Testis (tissue), 2 donors: ENCODE measurements at regions not wholly inside any gene's neighbourhood (a gene's known extent, or its start where the extent isn't known, plus 50 kb on each side); places are given as distances from the start of the nearest gene placed in this dataset.

Experiments used
- POLR2A ChIP-seq: fragments of 450-650 bp; IDR thresholded peaks from one replicate; pipeline ENCODE4 v1.6.1; 2017; ENCODE audit warnings: antibody characterized with exemption, mild to moderate bottlenecking, moderate library complexity
- TF ChIP-seq, protein P1 (sequence below), 3 experiments: fragments of 450-650 bp in 2 of 3; fragments of 200-600 bp in 1 of 3; sonication (generic) in 1 of 3; IDR thresholded peaks; one replicate each; pipeline ENCODE4 v1.5.1; 2016 to 2019; ENCODE audit warnings: antibody characterized with exemption in 3 of 3, mild to moderate bottlenecking in 2 of 3, moderate library complexity in 1 of 3

DNA sequence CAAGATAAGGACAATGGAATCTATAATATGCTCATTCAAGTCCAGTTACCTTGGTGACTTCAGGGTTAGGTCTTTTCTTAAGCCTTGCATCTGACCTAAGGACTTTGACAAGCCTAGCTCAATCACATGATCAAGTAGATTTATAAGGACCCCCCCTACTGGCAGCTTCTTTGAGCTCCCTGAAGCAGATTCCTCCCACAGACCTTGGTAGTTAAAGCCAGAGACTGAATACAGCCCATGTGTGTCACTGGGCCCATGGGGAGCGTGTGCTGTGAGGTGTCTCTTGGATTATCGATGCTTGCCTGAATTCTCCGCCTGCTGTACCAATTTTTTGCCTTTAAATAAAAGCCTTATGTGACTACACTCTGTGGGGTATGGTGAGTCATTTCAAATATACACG lies 372.7 kb upstream of the RGS17 start:
- TF ChIP-seq, protein P1, sequence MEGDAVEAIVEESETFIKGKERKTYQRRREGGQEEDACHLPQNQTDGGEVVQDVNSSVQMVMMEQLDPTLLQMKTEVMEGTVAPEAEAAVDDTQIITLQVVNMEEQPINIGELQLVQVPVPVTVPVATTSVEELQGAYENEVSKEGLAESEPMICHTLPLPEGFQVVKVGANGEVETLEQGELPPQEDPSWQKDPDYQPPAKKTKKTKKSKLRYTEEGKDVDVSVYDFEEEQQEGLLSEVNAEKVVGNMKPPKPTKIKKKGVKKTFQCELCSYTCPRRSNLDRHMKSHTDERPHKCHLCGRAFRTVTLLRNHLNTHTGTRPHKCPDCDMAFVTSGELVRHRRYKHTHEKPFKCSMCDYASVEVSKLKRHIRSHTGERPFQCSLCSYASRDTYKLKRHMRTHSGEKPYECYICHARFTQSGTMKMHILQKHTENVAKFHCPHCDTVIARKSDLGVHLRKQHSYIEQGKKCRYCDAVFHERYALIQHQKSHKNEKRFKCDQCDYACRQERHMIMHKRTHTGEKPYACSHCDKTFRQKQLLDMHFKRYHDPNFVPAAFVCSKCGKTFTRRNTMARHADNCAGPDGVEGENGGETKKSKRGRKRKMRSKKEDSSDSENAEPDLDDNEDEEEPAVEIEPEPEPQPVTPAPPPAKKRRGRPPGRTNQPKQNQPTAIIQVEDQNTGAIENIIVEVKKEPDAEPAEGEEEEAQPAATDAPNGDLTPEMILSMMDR (IDR thresholded peaks at IDR 0.05), result no peak
- TF ChIP-seq POLR2A, result no peak
